ENCODE measurements at regions not wholly inside any gene's neighbourhood (a gene's known extent, or its start where the extent isn't known, plus 50 kb on each side); places are given as distances from the start of the nearest gene placed in this dataset.

DNA sequence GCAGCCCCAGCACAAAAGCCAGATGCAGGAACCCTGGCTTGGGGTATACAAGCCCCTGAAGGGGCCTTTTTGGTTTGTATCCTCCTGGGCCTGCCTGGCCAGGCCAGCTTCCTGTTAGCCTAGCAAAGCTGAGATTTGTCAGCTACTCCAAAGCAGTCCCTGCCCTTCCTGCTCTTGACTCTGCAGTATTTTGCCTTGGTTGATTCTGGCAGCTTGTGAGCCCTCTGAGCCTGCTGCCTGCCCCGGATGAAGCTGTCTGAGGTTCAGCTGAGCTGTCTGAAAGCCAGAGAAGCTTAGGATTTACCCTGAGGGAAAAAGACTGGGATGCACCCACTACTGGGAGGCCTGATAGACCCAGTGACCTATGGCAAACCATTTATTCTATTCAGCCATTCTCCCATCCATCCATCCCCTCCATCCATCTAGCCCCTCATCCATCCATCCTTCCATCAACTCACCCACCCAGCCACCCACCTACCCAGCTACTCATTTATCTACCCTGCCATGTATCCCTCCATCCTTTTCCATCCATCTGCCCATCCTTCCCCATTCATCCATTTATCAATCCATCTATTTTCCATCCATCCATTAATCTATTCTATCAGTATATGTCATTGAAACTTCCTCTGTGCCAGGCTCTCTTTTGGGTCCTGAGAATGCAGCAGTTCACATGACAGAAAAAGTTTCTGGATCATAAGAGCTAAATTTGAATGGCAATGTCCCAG, 307.5 kb downstream of the DHX35 start:
- TF ChIP-seq, protein P1, sequence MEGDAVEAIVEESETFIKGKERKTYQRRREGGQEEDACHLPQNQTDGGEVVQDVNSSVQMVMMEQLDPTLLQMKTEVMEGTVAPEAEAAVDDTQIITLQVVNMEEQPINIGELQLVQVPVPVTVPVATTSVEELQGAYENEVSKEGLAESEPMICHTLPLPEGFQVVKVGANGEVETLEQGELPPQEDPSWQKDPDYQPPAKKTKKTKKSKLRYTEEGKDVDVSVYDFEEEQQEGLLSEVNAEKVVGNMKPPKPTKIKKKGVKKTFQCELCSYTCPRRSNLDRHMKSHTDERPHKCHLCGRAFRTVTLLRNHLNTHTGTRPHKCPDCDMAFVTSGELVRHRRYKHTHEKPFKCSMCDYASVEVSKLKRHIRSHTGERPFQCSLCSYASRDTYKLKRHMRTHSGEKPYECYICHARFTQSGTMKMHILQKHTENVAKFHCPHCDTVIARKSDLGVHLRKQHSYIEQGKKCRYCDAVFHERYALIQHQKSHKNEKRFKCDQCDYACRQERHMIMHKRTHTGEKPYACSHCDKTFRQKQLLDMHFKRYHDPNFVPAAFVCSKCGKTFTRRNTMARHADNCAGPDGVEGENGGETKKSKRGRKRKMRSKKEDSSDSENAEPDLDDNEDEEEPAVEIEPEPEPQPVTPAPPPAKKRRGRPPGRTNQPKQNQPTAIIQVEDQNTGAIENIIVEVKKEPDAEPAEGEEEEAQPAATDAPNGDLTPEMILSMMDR (IDR thresholded peaks at IDR 0.05; ENCODE audit: low read depth, low read length) = no peak
- DNase-seq (ENCODE audit: extremely low read depth, low read depth) = no peak

DNA sequence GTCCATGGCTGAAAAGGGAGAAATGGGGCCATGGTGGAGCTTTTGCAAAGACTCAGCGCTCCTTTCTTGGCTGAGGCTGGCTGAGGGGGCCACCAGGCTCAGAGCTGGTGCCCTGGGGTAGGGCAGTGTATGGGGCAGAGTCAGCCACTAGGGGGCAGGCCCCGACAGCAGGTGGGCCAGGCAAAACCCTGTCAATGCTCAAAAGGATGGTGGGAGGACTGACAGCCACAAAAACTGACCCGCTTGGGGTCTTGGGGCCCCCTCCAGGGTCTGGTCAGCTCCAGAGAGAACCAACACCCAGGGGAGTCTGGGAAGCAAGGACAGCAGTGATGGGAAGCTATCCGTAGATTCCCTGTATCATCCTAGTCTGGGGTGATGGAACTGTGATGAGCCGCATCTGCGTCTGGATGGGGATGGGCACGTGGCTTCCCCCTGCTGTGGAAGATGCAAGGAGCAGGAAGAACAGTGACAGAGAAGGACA, 306.9 kb downstream of the DHX35 start:
- no peak for DNase-seq (ENCODE audit: extremely low read depth, low read depth)

GRCh38 chr20:39268491-39268951, 306.4 kb downstream of the DHX35 start:
- DNase-seq (ENCODE audit: extremely low read depth, low read depth) = no peak

More for the DNA sequence above, 306.9 kb downstream of the DHX35 start:
- TF ChIP-seq, protein P1 (IDR thresholded peaks at IDR 0.05; ENCODE audit: low read depth, low read length) = peak; percentile 79

GRCh38 chr20:39266989-39267388, 304.8 kb downstream of the DHX35 start:
- DNase-seq (ENCODE audit: extremely low read depth, low read depth) = no peak
- TF ChIP-seq, protein P1 (IDR thresholded peaks at IDR 0.05; ENCODE audit: low read depth, low read length) = no peak

More at GRCh38 chr20:39268491-39268951, 306.4 kb downstream of the DHX35 start:
- TF ChIP-seq, protein P1 (IDR thresholded peaks at IDR 0.05; ENCODE audit: low read depth, low read length) = no peak

DNA sequence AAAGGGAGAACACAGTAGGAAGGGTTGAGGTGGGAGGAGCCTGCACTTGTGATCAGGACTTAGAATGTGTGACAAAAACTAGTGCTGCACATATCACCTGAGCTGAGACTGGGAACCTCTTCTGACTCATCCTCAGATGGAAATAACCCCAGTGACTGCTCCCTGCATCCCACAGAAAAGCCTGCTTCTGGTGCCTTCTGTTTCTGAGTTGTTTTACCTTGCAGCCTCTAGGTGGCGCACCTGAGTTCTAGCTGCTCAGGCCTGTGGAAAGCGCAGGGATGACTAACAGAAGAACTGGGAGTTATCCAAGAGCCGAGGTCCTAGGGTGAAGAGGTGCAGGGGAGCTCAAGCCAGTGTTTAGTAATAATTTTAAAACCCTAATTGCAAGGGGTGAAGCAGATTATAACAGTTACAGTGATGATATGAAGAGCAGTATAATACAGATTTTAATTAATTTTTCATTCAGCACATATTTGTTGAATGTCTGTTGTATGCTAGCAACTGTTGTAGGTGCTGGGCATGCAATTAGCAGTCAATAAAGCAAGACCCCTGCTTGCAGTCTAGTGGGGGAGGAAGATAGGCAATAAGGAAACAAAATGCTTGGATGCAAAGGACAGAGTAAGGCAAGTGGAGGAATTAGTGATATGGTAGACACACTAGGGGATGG, 302.5 kb downstream of the DHX35 start:
- DNase-seq (ENCODE audit: extremely low read depth, low read depth) = peak; percentile 35
- TF ChIP-seq, protein P1 (IDR thresholded peaks at IDR 0.05; ENCODE audit: low read depth, low read length) = peak; percentile 94

- no peak for DNase-seq (ENCODE audit: extremely low read depth, low read depth)
- TF ChIP-seq, protein P1 (IDR thresholded peaks at IDR 0.05; ENCODE audit: low read depth, low read length) = no peak
Observed at GRCh38 chr20:39263076-39263475, 300.9 kb downstream of the DHX35 start.

- DNase-seq (ENCODE audit: extremely low read depth, low read depth) = no peak
- TF ChIP-seq, protein P1 (IDR thresholded peaks at IDR 0.05; ENCODE audit: low read depth, low read length) = no peak
Observed at GRCh38 chr20:39259808-39260207, 297.7 kb downstream of the DHX35 start.
